ENCODE measurements at regions not wholly inside any gene's neighbourhood (a gene's known extent, or its start where the extent isn't known, plus 50 kb on each side); places are given as distances from the start of the nearest gene placed in this dataset.

DNA sequence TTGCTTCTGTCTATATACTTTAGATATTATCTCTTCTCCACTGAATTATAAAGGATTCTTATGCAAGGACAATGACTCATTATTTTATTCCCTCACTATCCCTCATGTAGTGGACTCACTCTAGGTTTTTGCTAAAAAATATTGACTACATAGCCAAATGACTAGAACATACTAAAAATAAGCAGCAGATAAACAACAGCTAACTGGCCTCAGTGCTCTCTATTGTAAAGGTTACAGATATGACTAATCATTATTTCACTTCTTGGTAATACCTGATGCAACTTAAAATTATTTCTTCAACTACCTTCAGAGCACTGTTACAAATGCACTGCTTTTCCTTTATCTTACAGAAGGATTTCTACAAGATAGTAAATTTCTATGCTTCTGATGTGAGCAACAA lies 147.6 kb upstream of the DEPDC1 start:
- TF ChIP-seq CTCF (IDR thresholded peaks at IDR 0.05): no peak
- TF ChIP-seq EP300 (IDR thresholded peaks at IDR 0.05): no peak
- TF ChIP-seq POLR2A (IDR thresholded peaks at IDR 0.05): no peak
